GM18517 (cell line): ENCODE measurements at regions not wholly inside any gene's neighbourhood (a gene's known extent, or its start where the extent isn't known, plus 50 kb on each side); places are given as distances from the start of the nearest gene placed in this dataset.
"Not testable (repeated sequence)": the region's sequence is repeated elsewhere in the genome, so short reads cannot be mapped to it uniquely, and the experiment has no call there.

Source experiments
- ATAC-seq: cut with Tn5 transposase; IDR thresholded peaks from one replicate; pipeline ENCODE4 v1.9.1; 2021; ENCODE audit warnings: mild to moderate bottlenecking, moderate library complexity; ENCODE audit not compliant: unreplicated experiment

DNA sequence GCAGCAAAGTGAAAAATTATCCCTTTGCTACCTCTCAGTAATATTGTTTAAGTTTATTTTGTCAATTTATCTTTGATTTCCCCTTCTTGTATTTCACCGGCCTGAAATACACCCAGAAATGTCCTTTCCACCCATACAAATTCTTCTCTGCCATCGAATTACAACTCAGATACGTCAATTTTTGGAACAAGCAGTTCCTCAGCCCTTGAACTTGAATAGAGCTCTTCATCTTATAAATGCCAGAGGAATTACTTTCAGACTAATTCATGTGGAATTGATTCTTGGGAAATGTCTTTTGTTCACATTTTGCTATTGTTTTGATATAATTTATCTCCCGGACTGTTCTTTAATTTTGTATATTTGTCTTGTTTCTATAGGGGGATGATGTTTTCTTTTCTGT is 1359.3 kb upstream of the MIR17HG start:
- ATAC-seq: no peak

DNA sequence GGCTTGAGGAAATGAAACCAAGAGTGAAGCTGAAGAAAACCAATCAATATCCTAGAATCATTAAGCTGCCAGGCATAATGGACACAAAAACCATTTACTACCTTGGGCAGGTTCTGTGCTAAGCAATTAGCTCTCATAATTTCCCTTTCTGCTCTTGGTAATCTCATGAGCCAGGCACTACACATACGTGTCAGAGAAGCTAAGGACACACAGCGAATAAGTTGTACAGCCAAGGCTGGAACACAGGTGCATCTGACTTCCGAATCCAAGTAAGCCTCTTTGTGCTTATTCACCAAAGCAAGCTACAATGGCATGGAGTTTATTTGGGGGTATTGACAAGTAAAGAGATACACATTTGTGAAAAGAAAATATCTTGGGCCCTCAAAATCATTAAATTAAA is 1343.9 kb upstream of the MIR17HG start:
- no peak for ATAC-seq

DNA sequence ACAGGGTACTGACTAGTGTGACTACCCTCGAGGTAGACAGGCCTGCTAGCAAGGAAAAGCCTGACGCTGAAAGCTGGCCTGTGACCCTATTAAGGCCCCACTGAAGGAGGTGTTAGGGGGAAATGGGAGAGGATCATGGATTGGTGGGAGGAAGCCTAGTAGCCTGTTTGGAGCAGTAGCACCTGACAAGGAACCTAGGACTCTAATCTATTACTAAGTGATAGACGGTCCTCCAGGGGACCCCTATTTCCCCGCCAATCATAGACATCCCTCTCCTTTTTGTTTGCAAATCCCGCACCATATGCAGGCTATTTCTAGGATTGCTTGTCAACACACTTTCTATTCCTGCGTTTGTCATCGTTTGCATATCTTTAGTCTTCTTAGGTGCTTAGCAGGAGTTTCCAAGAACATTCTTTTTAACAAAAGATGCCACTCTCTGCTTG is 1338.8 kb upstream of the MIR17HG start:
- ATAC-seq: no peak

DNA sequence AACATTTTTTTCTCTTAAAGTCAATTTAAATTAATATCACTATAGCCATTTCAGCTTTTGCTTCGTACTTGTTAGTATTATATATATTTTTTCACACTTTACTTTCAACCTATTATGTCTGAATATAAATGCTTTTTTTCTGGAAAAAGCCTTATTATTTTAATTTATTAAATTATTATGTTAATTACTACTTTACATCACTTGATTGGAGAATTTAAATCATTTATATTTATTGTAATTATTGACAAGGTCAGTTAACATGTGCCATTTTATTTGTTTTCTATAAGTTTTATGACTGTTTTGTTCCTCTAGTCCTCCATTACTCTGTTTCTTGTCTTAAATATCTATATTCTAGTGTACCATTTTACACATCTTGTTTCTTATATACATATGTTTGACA is 1333.4 kb upstream of the MIR17HG start:
- no peak for ATAC-seq

DNA sequence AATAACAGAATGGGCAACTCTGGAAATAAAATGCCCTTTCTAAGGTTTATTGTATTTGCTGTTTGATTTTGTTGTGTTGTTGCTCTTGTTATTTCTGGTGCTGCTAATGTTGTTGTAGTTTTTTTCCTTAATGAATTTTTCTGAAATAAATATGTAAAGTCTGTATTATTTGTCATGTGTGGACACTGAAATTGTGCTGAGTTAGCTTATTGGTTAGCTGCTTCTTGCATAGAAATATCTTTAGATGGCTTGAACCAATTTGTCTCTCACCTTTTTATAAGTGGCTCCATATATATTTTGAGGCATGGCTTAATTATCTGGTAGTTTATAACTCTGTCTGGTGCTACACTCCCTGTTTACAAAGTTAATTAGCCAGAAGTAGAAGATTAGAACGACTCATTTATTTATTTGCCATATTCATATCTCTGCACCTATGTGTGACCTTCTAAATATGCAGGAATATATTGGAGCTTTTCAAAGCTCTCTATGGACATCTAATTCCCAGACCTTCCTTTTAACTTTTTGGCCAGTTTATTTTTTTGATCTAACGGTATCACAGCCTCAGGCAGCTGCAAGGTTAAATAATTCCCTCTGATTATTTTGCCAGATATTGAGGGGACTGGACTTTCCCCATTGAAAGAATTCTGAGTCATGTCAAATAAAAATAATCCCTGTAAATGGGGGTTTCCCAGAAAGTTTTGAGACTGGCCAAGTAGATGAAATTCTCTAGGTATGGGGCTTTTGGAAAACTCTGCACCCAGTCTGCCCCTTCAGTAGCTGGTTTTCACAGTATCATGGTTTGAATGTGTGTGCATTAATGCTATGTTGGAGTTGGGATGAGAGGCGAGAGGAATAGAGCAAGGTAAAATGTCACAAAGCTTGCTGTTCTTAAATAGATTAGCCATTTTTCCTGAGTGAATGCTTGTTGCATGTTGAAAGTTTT is 1331.7 kb upstream of the MIR17HG start:
- ATAC-seq: no peak

DNA sequence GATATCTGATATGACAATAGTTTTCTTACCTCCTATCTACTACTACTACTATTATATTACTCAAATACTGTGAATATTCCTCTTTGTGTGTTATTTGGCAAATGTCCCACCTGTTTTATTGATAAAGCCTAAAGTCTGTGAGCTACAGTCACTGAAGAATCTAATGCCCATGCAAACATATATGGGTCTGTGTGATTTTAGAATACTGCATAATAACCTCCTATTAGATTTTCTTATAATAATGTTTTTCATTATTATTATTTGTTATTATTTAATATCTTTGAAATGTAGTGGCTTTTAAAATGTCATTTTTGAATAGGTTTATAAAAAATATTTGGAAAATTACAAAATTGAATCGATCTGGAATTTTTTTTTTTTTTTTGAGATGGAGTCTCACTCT is 1330.8 kb upstream of the MIR17HG start:
- ATAC-seq: no peak

DNA sequence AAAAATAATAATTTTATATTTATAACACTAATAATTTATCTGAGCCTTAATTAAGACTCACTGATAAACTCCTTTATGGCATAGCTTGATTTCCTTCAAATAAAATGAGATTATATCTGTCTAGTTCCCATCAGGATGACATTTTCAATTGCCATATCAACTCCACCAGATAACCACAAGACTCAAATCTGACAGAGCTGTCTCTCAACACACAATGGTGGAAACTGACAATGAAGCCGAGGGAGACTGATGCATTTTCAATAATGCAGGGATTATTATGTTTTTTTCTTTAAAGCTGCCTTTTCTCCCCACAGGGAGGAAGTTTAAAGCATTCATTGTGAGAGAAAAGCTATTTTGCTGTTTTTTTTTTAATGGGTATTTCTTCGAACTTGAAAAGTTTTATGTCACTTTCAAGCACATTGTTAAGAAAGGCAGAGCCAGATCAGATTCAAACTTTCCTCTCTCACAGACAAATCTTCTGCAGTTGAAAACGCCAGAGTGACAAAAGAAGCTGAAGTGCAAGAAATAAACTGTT is 1326.9 kb upstream of the MIR17HG start:
- ATAC-seq: no peak

DNA sequence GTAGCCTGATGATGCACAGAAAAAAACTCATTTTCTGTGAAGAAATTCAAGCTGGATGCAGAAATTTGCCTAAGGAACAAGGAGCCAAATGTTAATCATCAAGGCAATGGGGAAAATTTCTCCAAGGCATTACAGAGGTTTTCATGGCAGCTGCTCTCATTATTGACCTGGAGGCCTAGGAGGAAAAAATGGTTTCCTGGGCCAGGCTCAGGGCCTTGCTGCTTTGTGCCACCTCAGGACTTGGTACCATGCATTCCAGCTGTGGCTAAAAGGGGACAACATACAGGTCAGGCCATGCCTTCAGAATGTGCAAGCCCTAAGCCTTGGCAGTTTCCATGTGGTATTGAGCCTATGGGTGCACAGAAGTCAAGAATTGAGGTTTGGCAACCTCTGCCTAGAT is 1320.1 kb upstream of the MIR17HG start:
- ATAC-seq: no peak

DNA sequence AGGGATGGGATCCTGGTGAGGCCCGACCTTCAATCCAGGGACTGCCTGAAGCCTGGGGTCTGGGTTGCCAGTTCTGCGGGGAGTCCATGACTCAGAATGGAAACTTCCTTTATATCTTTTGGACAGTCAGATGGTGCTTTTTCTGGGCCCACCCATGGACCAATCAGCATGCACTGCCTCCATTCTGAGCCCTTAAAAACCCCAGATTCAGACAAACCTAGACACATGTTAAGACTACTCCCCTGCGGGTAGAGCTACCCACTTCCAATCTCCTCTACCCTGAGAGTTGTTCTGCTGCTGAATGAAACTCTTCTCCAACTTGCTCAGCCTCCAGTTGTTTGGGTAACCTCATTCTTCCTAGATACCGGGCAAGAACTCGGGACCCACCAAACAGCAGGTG is 1315.2 kb upstream of the MIR17HG start:
- no peak for ATAC-seq

DNA sequence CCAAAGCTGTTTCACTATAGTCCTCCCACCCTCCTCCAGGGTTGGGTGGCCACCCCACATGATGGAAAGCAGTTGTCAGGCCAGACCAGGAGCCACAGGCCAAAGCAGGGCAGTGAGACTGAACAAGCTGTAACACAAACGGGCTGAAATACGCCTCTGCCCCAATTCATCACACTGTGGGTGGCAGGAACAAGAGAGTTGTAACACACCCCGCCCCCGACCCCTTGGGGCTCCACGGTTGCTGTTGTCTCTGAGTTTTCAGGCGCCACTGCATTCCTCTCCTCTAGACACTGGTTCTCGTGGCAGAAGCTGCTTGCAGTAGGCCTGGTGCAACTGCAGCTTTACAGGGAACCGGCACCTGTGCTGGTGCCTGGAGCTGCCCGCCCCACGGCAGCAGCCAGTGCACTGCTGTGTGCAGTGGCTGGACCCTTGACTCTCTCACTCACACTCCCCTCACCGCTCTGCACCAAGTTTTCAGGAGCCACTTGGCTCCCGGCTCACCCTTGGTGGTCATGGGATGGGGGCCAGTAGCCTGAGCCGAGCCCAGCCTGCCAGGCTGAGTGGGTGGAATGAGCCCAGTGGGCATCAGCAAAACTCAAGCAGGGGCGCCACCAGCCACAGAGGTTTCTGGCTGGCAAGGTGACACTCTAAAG is 1314.5 kb upstream of the MIR17HG start:
- ATAC-seq: no peak

DNA sequence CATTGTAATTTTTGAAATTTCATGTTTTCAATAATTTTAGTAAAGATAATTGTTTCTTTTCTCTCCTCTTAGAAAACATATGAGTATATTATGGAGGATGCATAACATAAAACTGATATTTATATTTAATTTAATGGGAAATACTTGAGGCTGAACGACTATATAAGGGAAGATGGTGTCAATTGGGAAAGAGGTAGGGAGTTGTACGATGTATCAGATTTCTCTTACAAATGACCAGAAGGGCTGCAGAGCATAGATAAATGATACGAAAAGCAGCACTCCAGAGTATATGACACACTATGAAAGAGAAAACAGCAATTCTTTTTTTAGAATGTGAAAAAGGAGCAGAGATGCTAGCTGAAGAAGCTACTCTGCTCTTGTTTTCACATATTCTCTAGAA is 1308.0 kb upstream of the MIR17HG start:
- no peak for ATAC-seq

DNA sequence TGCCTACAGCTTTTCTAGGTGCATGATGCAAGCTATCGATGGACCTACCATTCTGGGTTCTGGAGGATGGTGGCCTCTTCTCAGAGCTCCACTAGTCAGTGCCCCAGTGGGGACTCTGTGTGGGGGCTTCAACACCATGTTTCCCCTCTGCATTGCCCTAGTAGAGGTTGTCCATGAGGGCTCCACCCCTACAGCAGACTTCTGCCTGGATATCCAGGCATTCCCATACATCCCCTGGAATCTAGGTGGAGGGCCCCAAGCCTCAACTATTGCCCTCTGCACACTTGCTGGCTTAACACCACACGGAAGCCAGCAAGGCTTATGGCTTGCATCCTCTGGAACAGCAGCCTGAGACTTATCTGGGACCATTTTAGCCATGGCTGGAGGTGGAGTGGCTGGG is 1299.9 kb upstream of the MIR17HG start:
- no peak for ATAC-seq

DNA sequence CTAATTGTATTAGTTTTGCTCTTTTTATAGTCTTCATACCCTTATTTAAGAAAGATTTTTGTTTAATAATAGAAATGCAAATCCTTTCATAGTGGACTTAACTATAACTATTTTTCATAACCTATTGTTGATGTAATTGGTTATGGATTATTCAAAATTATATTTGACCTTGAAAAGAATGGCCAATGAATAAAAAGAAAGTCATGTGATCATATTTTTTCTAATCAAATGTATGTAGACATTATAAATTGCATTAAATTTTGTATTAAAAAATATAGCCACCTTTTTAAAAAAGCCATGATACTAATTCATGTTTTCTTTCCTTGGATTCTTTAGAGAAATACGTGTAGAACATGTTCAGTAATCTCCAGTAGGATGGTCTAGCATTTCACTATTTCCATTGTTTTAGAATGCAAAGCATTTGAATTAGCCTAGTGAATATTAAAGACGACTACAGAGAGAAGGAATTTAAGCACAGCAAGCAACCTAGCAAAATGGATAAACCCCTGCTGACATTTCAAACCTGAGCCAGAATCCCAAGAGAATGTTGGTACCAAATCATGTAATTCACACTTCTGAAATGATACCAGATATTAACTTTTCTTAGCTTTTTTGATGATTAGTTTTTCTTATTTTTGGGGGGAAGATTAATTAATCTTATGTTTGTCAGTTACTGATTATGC is 1297.4 kb upstream of the MIR17HG start:
- no peak for ATAC-seq

DNA sequence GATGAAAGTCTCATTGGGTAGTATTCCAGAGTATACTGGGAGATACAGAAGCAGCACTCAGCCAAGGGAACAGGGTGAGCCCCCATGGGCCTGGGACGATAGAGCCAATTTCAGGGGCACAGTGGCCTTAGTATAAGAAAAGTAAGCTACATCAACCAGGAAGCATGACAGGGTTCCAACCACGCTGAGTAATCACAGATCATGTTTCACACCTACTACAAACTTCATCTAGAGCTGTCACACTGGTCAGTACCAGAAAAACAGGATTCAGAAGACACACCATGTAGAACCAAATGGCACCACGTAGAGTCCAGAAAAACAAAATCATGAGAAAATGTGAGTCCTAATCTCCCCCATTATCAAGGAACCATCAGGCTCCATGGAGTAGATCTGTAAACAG is 1292.4 kb upstream of the MIR17HG start:
- ATAC-seq: no peak

DNA sequence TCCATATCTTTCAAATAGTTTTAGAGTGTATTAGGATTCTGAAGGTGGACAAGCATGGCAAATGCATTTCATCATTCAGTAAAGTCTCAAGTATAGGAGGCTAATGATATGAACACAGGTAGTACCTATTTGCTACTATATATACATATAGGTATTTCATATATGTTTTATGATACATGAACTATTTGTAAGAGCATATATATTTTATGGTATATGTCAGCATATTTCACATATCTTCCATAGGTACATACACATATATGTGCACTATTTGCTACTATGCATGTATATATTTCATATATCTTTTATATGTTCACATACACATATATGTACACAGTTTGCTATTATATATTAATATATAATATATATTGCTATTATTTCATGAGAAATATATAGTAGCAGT is 1291.7 kb upstream of the MIR17HG start:
- no peak for ATAC-seq

DNA sequence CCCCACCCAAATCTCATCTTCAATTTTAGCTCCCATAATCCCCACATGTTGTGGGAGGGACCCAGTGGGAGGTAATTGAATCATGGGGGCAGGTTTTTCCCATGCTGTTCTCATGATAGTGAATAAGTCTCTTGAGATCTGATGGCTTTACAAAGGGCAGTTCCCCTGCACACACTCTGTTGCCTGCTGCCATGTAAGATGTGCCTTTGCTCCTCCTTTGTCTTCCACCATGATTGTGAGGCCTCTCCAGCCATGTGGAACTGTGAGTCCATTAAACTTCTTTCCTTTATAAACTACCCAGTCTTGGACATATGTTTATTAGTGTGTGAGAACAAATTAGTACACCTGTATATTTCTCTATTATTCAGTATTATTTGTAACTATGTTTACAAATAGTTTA is 1283.3 kb upstream of the MIR17HG start:
- not testable (repeated sequence) for ATAC-seq

DNA sequence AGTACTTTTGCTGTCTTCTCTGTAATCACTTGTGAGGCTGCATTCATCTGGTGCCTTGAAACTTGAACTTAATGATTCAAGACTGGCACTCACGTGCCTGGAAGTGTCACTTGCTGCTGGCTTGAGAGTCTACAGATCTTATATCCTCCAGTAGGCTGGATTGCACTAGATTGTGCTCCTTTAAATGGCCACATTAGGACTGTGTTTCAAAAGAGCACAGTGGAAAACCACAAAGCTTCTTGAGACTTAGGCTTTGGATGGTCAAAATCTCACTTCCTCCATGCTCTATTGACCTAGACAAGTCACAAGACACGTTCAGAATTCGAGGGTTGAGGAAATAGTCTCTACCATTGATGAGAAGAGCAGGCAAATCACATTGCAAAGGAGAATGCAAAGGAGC is 1278.8 kb upstream of the MIR17HG start:
- no peak for ATAC-seq

DNA sequence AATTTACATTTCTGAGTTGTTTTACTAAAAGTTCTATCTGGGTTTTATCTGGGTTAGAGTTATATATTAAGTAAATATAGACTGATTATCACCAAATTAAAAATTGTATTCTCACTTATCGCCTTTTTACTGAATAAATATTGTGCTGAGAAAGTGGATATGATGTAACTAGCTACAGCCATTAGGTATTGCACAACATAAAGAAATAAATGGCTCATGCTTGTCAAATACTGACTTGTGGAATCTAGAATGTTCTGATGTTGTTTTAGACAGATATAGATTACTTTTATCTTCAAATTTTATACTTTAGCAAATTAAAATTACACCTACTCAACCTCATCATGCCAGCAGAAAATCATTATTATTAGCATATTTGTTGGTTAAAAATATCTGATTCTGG is 1277.1 kb upstream of the MIR17HG start:
- no peak for ATAC-seq

DNA sequence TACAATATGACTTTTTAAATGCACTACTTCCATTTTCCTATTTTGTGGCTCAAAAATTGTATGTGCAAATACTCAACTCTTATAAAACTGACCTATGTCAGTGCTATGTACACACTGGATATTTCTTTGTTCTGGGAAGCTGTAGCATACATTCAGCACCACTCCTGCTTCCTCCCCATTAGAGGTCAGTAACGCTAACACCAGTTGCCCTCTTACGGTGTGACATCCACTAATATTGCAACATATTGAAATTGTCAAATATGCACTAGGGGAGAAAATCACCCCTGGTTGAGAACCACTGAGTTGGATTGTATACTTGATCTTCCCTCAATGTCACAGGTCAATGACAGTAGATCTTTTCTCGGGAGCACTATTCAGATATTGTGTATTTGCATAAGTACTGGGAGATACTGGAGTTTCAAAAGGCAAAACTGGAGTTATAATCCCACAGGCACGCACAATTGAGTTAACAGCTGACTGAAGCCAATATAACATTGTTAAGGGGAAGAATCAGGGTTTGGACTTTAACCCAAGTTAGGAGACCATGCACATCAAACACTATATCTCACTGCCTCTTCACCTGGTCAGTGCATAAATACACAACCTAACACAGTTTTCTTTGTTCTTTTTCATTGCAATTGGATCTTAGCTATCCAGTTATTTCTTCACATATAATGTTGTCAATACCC is 1276.5 kb upstream of the MIR17HG start:
- no peak for ATAC-seq

DNA sequence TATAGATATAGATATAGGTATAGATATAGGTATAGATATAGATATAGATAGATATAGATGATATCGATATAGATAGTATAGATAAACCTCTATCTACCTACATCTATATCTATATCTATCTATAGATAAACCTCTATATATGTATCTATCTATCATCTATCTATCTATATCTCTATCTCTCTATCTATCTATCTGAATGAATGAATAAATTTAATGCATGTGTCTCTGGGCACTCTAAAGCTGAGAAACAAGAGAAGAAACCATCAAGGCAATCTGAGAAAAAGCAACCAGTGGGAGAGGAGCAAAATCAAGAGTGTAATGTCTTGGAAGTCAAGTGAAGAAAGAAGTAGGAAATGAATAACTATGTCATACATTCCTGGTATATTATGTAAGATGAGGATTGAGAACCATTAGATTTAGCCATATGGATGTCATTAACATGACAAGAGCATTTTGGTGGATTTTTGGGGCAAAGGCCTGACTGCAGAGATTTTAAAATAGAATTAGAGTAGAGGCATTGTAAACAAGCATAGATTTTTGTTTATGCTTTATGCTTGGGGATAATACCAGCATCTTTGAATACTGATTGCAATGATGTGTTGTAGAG is 1262.7 kb upstream of the MIR17HG start:
- ATAC-seq: no peak

DNA sequence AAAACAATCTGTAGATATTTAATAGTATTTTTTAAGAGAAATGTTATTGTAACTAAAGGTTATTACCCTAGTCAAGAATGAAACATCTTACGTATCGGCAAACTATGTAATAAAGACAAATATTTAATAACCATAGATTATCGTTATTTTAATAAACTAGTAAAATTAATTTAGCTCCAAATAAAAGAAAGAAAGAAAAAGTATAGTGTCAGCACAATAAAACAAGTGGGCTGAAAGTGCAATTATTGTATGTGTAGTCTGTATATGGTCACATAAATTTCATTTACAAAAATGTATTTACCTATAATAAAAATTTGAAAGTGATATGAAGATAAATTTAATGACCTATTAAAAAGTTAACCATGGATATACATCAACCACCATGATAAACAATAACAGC is 1258.4 kb upstream of the MIR17HG start:
- no peak for ATAC-seq
